Non-pigmented ciliary epithelial cell (primary cell): ENCODE measurements at regions not wholly inside any gene's neighbourhood (a gene's known extent, or its start where the extent isn't known, plus 50 kb on each side); places are given as distances from the start of the nearest gene placed in this dataset.
A peak's percentile ranks its signal among the peaks of the same experiment; 100 is the strongest.

ENCODE experiments used
- DNase-seq: peaks from one replicate; pipeline ENCODE4 v3.0.0-alpha.2; 2010; ENCODE audit warnings: low read depth

GRCh38 chr10:33739031-33739430 lies 404.6 kb upstream of the NRP1 start:
- no peak for DNase-seq

GRCh38 chr10:33735464-33735923 lies 401.0 kb upstream of the NRP1 start:
- DNase-seq, result no peak

GRCh38 chr10:33734393-33735155 lies 400.1 kb upstream of the NRP1 start:
- no peak for DNase-seq

DNA sequence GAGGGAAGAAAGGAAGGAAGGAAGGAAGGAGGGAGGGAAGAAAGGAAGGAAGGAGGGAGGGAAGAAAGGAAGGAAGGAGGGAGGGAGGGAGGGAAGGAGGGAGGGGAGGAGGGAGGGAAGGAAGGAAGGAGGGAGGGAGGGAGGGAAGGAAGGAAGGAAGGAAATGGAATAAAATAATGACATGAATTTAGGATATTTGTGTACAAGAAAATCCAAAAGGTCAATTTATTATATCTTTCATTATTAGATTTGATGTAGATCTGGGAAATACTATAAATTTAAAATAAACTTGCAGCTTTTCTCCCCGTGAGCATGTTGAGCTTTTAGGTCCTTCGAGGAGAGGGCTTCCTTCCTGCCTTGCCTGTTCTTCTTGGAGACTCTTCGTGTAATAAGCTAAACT lies 398.6 kb upstream of the NRP1 start:
- no peak for DNase-seq

- no peak for DNase-seq
These were observed 397.8 kb upstream of the NRP1 start for GRCh38 chr10:33732161-33732680.

- DNase-seq, result no peak
These were observed 396.9 kb upstream of the NRP1 start for GRCh38 chr10:33731322-33731721.

DNA sequence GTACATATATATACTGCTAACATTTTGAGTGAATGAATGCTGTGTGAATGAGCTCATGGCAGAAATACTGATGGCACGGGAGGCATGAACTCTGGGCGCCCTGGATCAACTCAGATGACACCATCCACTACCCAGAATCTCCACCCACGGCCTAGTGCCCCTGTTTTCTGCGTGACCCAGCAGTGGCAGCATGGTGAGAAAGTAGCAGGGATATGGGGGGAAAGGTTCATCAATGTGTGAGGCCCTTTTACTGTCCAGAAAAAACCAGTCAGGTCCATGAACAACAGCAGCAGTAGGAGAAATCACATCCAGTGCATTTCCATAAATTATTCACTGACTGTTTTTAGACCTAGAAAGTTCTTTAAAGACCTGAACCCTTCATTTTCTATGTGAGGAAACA lies 391.0 kb upstream of the NRP1 start:
- no peak for DNase-seq

DNA sequence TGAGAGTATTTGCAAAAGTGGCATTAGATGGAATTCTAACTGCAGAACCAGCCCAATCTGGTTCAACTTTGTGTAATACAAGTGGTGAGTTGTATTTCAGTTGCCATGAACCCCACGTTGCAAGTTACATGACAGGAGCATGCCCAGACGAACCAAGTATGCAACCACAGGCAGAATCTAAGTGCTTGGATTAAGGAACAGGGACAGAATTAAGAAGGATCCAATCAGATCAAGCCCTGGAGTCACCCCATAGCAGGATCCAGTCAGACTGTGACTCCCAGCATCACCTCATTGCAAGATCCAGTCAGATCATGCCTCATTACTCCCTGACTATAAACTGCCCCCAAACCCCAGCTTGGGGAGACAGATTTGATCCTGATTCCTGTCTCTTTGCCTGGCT lies 388.7 kb upstream of the NRP1 start:
- no peak for DNase-seq

- DNase-seq, result peak; percentile 50
These were observed 387.6 kb upstream of the NRP1 start for GRCh38 chr10:33722067-33722466.

DNA sequence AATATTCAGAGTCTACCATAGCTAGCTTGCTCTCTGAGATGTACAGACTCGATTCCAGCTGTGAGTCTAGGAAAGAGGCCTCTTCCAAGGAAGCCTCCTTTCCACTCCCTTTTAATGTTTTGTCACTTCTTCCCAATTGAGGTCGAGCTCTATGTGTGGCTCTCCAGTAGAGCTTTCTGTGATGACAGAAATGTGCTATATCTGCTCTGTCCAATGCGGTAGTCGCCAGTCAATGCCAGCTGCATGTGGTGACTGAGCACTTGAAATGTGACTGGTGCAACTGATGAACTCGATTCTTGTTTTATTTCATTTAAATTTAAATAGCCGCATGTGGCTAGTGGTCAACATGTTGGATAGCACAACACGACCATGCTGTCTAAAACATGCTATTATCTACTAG lies 387.0 kb upstream of the NRP1 start:
- DNase-seq, result no peak

GRCh38 chr10:33720161-33720560 lies 385.7 kb upstream of the NRP1 start:
- DNase-seq, result no peak

- DNase-seq, result no peak
These were observed 384.7 kb upstream of the NRP1 start for GRCh38 chr10:33719005-33719703.

- no peak for DNase-seq
These were observed 382.2 kb upstream of the NRP1 start for GRCh38 chr10:33716501-33717267.

DNA sequence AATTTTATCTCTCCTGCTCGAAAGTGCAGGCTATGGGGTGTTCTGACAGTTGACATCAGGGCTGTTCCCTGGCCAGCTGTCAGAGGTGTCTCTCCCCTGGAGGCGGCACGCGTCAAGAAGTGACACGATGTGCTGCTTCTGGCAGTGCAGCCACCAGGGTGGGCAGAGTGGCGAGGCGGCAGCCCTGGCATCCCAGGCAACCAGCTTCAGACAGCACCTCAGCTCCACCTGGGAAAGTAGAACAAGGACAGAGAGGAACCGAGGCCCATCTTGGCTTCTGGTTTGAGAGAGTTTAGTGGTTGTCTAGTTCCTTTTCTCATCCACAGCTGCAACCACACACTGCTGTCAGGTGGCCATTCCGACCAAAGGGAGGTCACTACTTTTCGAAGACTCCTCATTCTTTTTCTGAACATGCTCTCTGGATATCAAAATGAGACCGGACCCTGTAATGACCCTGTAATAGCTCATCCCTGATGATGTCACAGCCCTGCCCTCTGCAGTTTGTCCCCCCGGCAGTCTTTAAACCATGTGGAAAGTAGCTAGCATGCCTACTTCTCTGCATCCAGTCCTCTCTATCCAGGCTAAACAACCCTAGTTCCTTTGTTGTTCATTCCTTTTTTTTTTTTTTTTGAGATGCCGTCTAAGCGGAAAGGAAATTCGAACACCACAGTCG lies 381.0 kb upstream of the NRP1 start:
- no peak for DNase-seq

GRCh38 chr10:33712825-33713224 lies 378.4 kb upstream of the NRP1 start:
- no peak for DNase-seq

DNA sequence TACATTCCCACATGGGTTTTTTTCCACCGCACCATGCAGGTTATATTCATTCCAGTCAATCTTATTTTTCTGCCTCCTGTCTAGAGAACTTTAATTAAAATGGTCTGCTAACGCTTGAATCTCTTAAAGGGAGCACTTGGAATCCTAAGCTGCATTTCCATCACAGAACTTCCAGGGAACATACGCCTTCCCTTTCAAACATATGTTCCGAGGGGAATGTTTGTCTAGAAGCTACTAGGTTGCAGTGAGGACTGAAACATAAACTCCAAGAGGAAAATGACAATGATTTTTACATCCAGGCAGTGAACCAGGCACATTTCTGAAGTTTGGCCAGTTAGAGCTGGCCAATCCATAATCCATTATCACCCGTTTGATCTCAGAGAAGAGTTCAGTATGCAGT lies 375.5 kb upstream of the NRP1 start:
- DNase-seq, result no peak

- no peak for DNase-seq
These were observed 374.7 kb upstream of the NRP1 start for GRCh38 chr10:33709008-33709753.

DNA sequence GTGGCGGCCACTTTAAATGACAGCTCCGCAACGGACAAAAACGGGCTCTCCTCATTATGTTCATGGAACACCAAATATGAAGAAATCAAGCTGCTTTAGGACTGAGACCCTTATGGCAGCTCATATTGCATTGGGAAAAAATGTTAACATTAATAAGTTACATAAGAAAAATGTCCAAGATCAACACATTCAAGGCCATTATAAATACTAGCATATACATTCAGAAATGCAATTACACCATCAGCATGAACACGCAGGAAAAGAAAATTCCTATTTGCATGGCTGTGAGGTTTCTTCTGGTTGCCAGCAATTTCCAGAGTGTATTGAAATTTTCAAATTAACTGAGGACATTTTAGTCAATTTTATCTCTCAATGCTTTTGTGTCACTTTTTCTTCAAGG lies 374.1 kb upstream of the NRP1 start:
- DNase-seq, result no peak

DNA sequence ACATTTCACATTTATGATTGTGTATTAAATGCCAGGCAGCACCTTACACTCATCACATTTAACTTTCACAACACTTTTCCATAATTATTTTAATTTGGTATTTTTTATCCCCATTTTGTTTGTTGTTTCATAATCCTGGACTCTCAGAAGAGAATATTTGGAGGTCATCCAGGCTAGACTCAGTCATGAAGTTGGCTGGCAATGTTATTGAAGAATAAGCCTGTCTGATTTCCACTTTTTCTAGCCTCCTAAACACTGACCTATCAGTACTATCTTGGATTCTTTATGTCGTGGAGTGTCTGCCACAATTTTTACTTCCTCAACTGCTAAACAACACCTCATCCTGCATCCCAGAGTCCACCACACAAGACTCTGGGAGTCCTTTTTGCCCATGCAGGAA lies 372.3 kb upstream of the NRP1 start:
- DNase-seq, result no peak

- no peak for DNase-seq
These were observed 371.7 kb upstream of the NRP1 start for GRCh38 chr10:33706191-33706590.

DNA sequence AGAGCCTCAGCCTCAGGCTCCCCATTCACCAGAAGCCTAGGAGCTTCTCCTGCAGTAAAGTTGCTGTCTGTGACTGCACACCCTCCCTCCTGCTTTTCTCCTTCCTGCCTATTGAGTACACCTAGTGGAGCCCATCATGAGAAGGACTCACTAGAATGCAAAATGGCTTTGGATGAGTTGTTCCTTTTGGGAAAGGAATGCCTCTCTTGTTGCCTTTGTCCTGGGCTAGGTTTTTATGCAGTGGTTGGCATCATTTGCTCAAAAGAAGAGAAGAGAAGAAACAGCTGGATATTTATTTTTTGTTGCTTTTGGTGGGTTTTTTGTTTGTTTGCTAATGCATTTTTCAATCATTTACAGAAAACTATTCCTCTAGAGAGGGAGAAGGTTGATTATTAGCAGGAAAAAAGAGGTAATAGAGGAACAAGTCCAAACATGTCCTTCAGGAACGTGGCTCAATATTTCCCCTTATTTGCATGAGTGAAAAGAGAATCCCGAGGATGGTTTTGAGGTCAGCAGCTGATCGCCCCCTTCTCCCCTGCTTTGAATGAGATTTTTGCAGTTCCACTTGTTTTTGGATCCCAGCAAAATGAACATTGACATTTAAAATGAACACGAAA lies 369.9 kb upstream of the NRP1 start:
- no peak for DNase-seq
